Stomach smooth muscle (tissue), 2 donors: ENCODE measurements at regions not wholly inside any gene's neighbourhood (a gene's known extent, or its start where the extent isn't known, plus 50 kb on each side); places are given as distances from the start of the nearest gene placed in this dataset.

Experiments used
- H3K27ac ChIP-seq: one replicate; pipeline ENCODE4 v1.7.0; 2013; ENCODE audit warnings: mild to moderate bottlenecking, low read length, inconsistent platforms
- H3K27me3 ChIP-seq, 2 donors: one replicate each; pipeline ENCODE4 v1.7.0; 2013; ENCODE audit warnings: low read length in 2 of 2; ENCODE audit not compliant: insufficient read depth in 2 of 2, control insufficient read depth in 1 of 2
- H3K36me3 ChIP-seq, 2 donors: one replicate each; pipeline ENCODE4 v1.7.0; 2013; ENCODE audit warnings: low read length in 2 of 2; ENCODE audit not compliant: control insufficient read depth in 2 of 2, insufficient read depth in 2 of 2
- H3K4me1 ChIP-seq: one replicate; pipeline ENCODE4 v1.7.0; 2013; ENCODE audit warnings: low read length; ENCODE audit not compliant: control insufficient read depth, insufficient read depth
- H3K4me3 ChIP-seq, 2 donors: one replicate each; pipeline ENCODE4 v1.7.0; 2013; ENCODE audit warnings: low read length in 2 of 2
- H3K9ac ChIP-seq, 2 donors: one replicate each; pipeline ENCODE4 v1.7.0; 2013; ENCODE audit warnings: low read length in 2 of 2, mild to moderate bottlenecking in 1 of 2
- H3K9me3 ChIP-seq, 2 donors: one replicate each; pipeline ENCODE4 v1.7.0; 2013; ENCODE audit warnings: low read length in 2 of 2; ENCODE audit not compliant: control insufficient read depth in 2 of 2
- donor health status: healthy.
- donor health status: Pancreatic carcinoma.

GRCh38 chr4:173585876-173586572 lies 56.0 kb upstream of the HAND2 start:
- no peaks in the 10 kb centered on the region for H3K36me3 ChIP-seq
- no peak overlapping the region for H3K9ac ChIP-seq
- no peaks in the 10 kb centered on the region for H3K27me3 ChIP-seq
- H3K4me1 ChIP-seq = peaks cover 8% of the 10 kb centered on the region
- no peak overlapping the region for H3K27ac ChIP-seq
- no peak overlapping the region for H3K4me3 ChIP-seq
- H3K9me3 ChIP-seq = no peaks in the 10 kb centered on the region

DNA sequence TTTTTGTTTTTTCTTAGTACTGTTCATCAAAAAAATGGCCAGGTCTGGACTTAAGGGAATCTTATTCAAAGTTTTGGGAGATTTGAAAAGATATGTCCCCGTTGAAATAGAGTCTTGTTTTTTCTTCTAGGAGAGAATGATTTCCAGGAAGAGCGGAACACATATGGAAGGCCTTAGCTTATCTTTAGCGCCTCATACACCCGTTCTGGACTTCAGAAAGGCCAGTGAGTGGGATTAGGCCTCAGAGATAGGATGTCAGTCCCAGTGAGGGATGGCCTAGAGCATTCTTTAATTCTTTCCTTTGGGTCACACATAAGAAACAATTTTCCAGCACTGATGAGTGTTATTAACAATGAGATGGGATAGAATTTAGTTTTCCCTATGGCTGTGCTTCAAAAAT lies 54.5 kb upstream of the HAND2 start:
- H3K27me3 ChIP-seq = no peaks in the 10 kb centered on the region
- no peak overlapping the region for H3K9ac ChIP-seq
- H3K9me3 ChIP-seq = no peaks in the 10 kb centered on the region
- H3K27ac ChIP-seq = no peak overlapping the region
- H3K4me1 ChIP-seq = peaks cover 8% of the 10 kb centered on the region
- no peaks in the 10 kb centered on the region for H3K36me3 ChIP-seq
- no peak overlapping the region for H3K4me3 ChIP-seq
